ELF-1 (cell line): ENCODE measurements at regions not wholly inside any gene's neighbourhood (a gene's known extent, or its start where the extent isn't known, plus 50 kb on each side); places are given as distances from the start of the nearest gene placed in this dataset.

Experiments
- DNase-seq: peaks from one replicate; pipeline ENCODE4 v3.0.0-alpha.2; 2016; ENCODE audit warnings: low read depth, low spot score

GRCh38 chr13:47252627-47253026, 355.8 kb upstream of the HTR2A start:
- no peak for DNase-seq

- no peak for DNase-seq
These were observed 354.9 kb upstream of the HTR2A start for GRCh38 chr13:47251771-47252170.

GRCh38 chr13:47250146-47250545, 353.3 kb upstream of the HTR2A start:
- DNase-seq, result no peak

- DNase-seq, result no peak
These were observed 352.4 kb upstream of the HTR2A start for GRCh38 chr13:47249266-47249665.

- DNase-seq, result no peak
These were observed 344.6 kb upstream of the HTR2A start for GRCh38 chr13:47241446-47241845.

- no peak for DNase-seq
These were observed 342.2 kb upstream of the HTR2A start for GRCh38 chr13:47239025-47239424.

GRCh38 chr13:47237571-47237970, 340.7 kb upstream of the HTR2A start:
- DNase-seq, result no peak

GRCh38 chr13:47233734-47234133, 336.9 kb upstream of the HTR2A start:
- no peak for DNase-seq

- DNase-seq, result no peak
These were observed 335.7 kb upstream of the HTR2A start for GRCh38 chr13:47232516-47232915.

GRCh38 chr13:47230155-47230554, 333.3 kb upstream of the HTR2A start:
- no peak for DNase-seq

GRCh38 chr13:47226516-47226915, 329.7 kb upstream of the HTR2A start:
- DNase-seq, result no peak

- DNase-seq, result no peak
These were observed 323.7 kb upstream of the HTR2A start for GRCh38 chr13:47220453-47221140.

- DNase-seq, result no peak
These were observed 321.8 kb upstream of the HTR2A start for GRCh38 chr13:47218611-47219010.

GRCh38 chr13:47216176-47216822, 319.4 kb upstream of the HTR2A start:
- no peak for DNase-seq

GRCh38 chr13:47215736-47216135, 318.9 kb upstream of the HTR2A start:
- DNase-seq, result peak; percentile 53

GRCh38 chr13:47213047-47213446, 316.2 kb upstream of the HTR2A start:
- DNase-seq, result no peak

GRCh38 chr13:47211106-47211505, 314.3 kb upstream of the HTR2A start:
- peak; percentile 48 for DNase-seq

- DNase-seq, result no peak
These were observed 309.3 kb upstream of the HTR2A start for GRCh38 chr13:47206111-47206510.

GRCh38 chr13:47190696-47191305, 293.9 kb upstream of the HTR2A start:
- DNase-seq, result no peak

- no peak for DNase-seq
These were observed 291.9 kb upstream of the HTR2A start for GRCh38 chr13:47188802-47189201.

- DNase-seq, result no peak
These were observed 289.6 kb upstream of the HTR2A start for GRCh38 chr13:47186471-47186870.

GRCh38 chr13:47184321-47184720, 287.5 kb upstream of the HTR2A start:
- no peak for DNase-seq

- DNase-seq, result no peak
These were observed 282.5 kb upstream of the HTR2A start for GRCh38 chr13:47179321-47179720.
